Renal cortical epithelial cell (primary cell): ENCODE measurements at regions not wholly inside any gene's neighbourhood (a gene's known extent, or its start where the extent isn't known, plus 50 kb on each side); places are given as distances from the start of the nearest gene placed in this dataset.

Source experiments
- DNase-seq: peaks from one replicate; pipeline ENCODE4 v3.0.0-alpha.2; 2011; ENCODE audit warnings: low read depth

GRCh38 chr22:48361099-48361639 is 1466.5 kb downstream of the BRD1 start:
- DNase-seq: no peak

- DNase-seq: no peak
Observed at GRCh38 chr22:48359613-48359965, 1468.1 kb downstream of the BRD1 start.

- DNase-seq: no peak
Observed at GRCh38 chr22:48358886-48359612, 1468.6 kb downstream of the BRD1 start.

- DNase-seq: no peak
Observed at GRCh38 chr22:48357961-48358360, 1469.7 kb downstream of the BRD1 start.

- DNase-seq: no peak
Observed at GRCh38 chr22:48357196-48357595, 1470.5 kb downstream of the BRD1 start.

GRCh38 chr22:48356731-48357130 is 1470.9 kb downstream of the BRD1 start:
- DNase-seq: no peak

GRCh38 chr22:48354096-48354495 is 1473.6 kb downstream of the BRD1 start:
- no peak for DNase-seq

- no peak for DNase-seq
Observed at GRCh38 chr22:48353116-48353947, 1474.3 kb downstream of the BRD1 start.

- no peak for DNase-seq
Observed at GRCh38 chr22:48352086-48352911, 1475.4 kb downstream of the BRD1 start.

- no peak for DNase-seq
Observed at GRCh38 chr22:48351376-48352085, 1476.1 kb downstream of the BRD1 start.

GRCh38 chr22:48350456-48350855 is 1477.2 kb downstream of the BRD1 start:
- DNase-seq: no peak

GRCh38 chr22:48348855-48349254 is 1478.8 kb downstream of the BRD1 start:
- no peak for DNase-seq

- DNase-seq: no peak
Observed at GRCh38 chr22:48347311-48347710, 1480.4 kb downstream of the BRD1 start.

- no peak for DNase-seq
Observed at GRCh38 chr22:48346911-48347310, 1480.8 kb downstream of the BRD1 start.

GRCh38 chr22:48346311-48346710 is 1481.4 kb downstream of the BRD1 start:
- no peak for DNase-seq

GRCh38 chr22:48345631-48346030 is 1482.0 kb downstream of the BRD1 start:
- DNase-seq: no peak

- DNase-seq: no peak
Observed at GRCh38 chr22:48343461-48343860, 1484.2 kb downstream of the BRD1 start.

- no peak for DNase-seq
Observed at GRCh38 chr22:48342732-48343131, 1484.9 kb downstream of the BRD1 start.

- no peak for DNase-seq
Observed at GRCh38 chr22:48342016-48342415, 1485.7 kb downstream of the BRD1 start.

GRCh38 chr22:48340727-48341709 is 1486.7 kb downstream of the BRD1 start:
- DNase-seq: no peak
